Endodermal cell (in vitro differentiated cells): ENCODE measurements at regions not wholly inside any gene's neighbourhood (a gene's known extent, or its start where the extent isn't known, plus 50 kb on each side); places are given as distances from the start of the nearest gene placed in this dataset.

Experiments
- DNase-seq: peaks from one replicate; pipeline ENCODE4 v3.0.0-alpha.2; 2017
- H3K27ac ChIP-seq: 2 replicates; pipeline ENCODE4 v1.5.1; 2013; ENCODE audit warnings: mild to moderate bottlenecking, low read depth, low read length, moderate library complexity
- H3K27me3 ChIP-seq: 2 replicates; pipeline ENCODE4 v1.6.1; 2013; ENCODE audit warnings: mild to moderate bottlenecking, low read length, moderate library complexity; ENCODE audit not compliant: insufficient read depth, control insufficient read depth, poor library complexity, severe bottlenecking
- H3K36me3 ChIP-seq: 2 replicates; pipeline ENCODE4 v1.7.0; 2013; ENCODE audit warnings: mild to moderate bottlenecking, low read length, moderate library complexity; ENCODE audit not compliant: control insufficient read depth, insufficient read depth
- H3K4me1 ChIP-seq: one replicate; pipeline ENCODE4 v1.7.0; 2013; ENCODE audit warnings: low read length; ENCODE audit not compliant: control insufficient read depth, insufficient read depth
- H3K4me3 ChIP-seq: 2 replicates; pipeline ENCODE4 v1.5.1; 2013; ENCODE audit warnings: mild to moderate bottlenecking, low read length, moderate library complexity
- H3K9ac ChIP-seq: 2 replicates; pipeline ENCODE4 v1.6.1; 2013; ENCODE audit warnings: mild to moderate bottlenecking, low read length, moderate library complexity; ENCODE audit not compliant: poor library complexity, severe bottlenecking; ENCODE audit errors: extremely low read depth
- H3K9me3 ChIP-seq: 2 replicates; pipeline ENCODE4 v1.6.1; 2013; ENCODE audit warnings: mild to moderate bottlenecking, low read length, moderate library complexity; ENCODE audit not compliant: control insufficient read depth
- H3K27ac Mint-ChIP-seq: 2 replicates; pipeline ENCODE4 v1.8.0; 2020; ENCODE audit warnings: mixed read lengths
- H3K27me3 Mint-ChIP-seq: 2 replicates; pipeline ENCODE4 v1.8.0; 2021; ENCODE audit warnings: mild to moderate bottlenecking, mixed read lengths; ENCODE audit not compliant: insufficient read depth
- H3K36me3 Mint-ChIP-seq: 2 replicates; pipeline ENCODE4 v1.8.0; 2020; ENCODE audit warnings: low read depth, mixed read lengths
- H3K4me1 Mint-ChIP-seq: 2 replicates; pipeline ENCODE4 v1.8.0; 2020; ENCODE audit warnings: mixed read lengths
- H3K4me3 Mint-ChIP-seq: 2 replicates; pipeline ENCODE4 v1.8.0; 2020; ENCODE audit warnings: mild to moderate bottlenecking, moderate library complexity, mixed read lengths
- H3K9me3 Mint-ChIP-seq: 2 replicates; pipeline ENCODE4 v1.8.0; 2020; ENCODE audit warnings: mild to moderate bottlenecking, mixed read lengths
- CTCF ChIP-seq: fragments of 200-600 bp; sonication (generic); conservative IDR thresholded peaks from 2 replicates; pipeline ENCODE4 v1.5.0; 2021; ENCODE audit warnings: antibody characterized with exemption, mild to moderate bottlenecking
- WGBS, 2 experiments: methylation state at CpG; one replicate each; pipeline versions ENCODE4 v1.1.5 to v1.1.7; 2013; ENCODE audit warnings: missing lambda C conversion rate in 2 of 2, mixed read lengths in 1 of 2; ENCODE audit not compliant: insufficient coverage in 1 of 2, insufficient read length in 1 of 2; 5-methylcytosine and 5-hydroxymethylcytosine counted together

- no peak for DNase-seq
- WGBS, 2 experiments: 83 to 86% methylated on average over 3 of the region's 3 CpGs
- no peaks in the 10 kb centered on the region for H3K36me3 Mint-ChIP-seq
- Histone ChIP-seq H3K27me3 (no peaks in the 10 kb centered on the region), H3K4me3 (no peak overlapping the region), H3K27ac (peak overlapping the region; percentile 75), H3K9me3 (no peaks in the 10 kb centered on the region), H3K36me3 (no peaks in the 10 kb centered on the region), H3K4me1 (peaks cover 19% of the 10 kb centered on the region), H3K9ac (no peak overlapping the region)
- H3K4me3 Mint-ChIP-seq: no peak overlapping the region
- H3K27ac Mint-ChIP-seq: peak overlapping the region; percentile 48
- TF ChIP-seq CTCF: no peak
- H3K9me3 Mint-ChIP-seq: no peaks in the 10 kb centered on the region
- H3K27me3 Mint-ChIP-seq: peaks cover 2% of the 10 kb centered on the region
- peaks cover 64% of the 10 kb centered on the region for H3K4me1 Mint-ChIP-seq
Measured at GRCh38 chr6:82741996-82742385, 323.6 kb downstream of the UBE3D start.

GRCh38 chr6:82744286-82745015, 321.2 kb downstream of the UBE3D start:
- Histone ChIP-seq H3K4me3 (no peak overlapping the region), H3K27ac (no peak overlapping the region), H3K27me3 (no peaks in the 10 kb centered on the region), H3K9me3 (no peaks in the 10 kb centered on the region), H3K36me3 (no peaks in the 10 kb centered on the region), H3K4me1 (peaks cover 16% of the 10 kb centered on the region), H3K9ac (no peak overlapping the region)
- Mint-ChIP-seq H3K36me3 (no peaks in the 10 kb centered on the region), H3K27me3 (peaks cover 2% of the 10 kb centered on the region), H3K9me3 (no peaks in the 10 kb centered on the region), H3K27ac (no peak overlapping the region), H3K4me3 (no peak overlapping the region), H3K4me1 (peaks cover 45% of the 10 kb centered on the region)
- no peak for DNase-seq
- 84 to 100% methylated on average over 1 of the region's 1 CpG for WGBS, 2 experiments
- TF ChIP-seq CTCF: no peak

- Mint-ChIP-seq H3K36me3 (no peaks in the 10 kb centered on the region), H3K4me3 (no peak overlapping the region), H3K4me1 (peaks cover 9% of the 10 kb centered on the region), H3K27ac (no peak overlapping the region), H3K9me3 (no peaks in the 10 kb centered on the region), H3K27me3 (peaks cover 2% of the 10 kb centered on the region)
- no peaks in the 10 kb centered on the region for H3K27me3 ChIP-seq
- no peak for TF ChIP-seq CTCF
- H3K9ac ChIP-seq: no peak overlapping the region
- H3K4me3 ChIP-seq: no peak overlapping the region
- no peaks in the 10 kb centered on the region for H3K36me3 ChIP-seq
- DNase-seq: no peak
- peaks cover 6% of the 10 kb centered on the region for H3K4me1 ChIP-seq
- WGBS, 2 experiments: 85 to 100% methylated on average over 2 to 3 of the region's 4 CpGs
- H3K9me3 ChIP-seq: no peaks in the 10 kb centered on the region
- no peak overlapping the region for H3K27ac ChIP-seq
Measured at GRCh38 chr6:82750556-82750955, 315.1 kb downstream of the UBE3D start.
